ENCODE measurements at regions not wholly inside any gene's neighbourhood (a gene's known extent, or its start where the extent isn't known, plus 50 kb on each side); places are given as distances from the start of the nearest gene placed in this dataset.

DNA sequence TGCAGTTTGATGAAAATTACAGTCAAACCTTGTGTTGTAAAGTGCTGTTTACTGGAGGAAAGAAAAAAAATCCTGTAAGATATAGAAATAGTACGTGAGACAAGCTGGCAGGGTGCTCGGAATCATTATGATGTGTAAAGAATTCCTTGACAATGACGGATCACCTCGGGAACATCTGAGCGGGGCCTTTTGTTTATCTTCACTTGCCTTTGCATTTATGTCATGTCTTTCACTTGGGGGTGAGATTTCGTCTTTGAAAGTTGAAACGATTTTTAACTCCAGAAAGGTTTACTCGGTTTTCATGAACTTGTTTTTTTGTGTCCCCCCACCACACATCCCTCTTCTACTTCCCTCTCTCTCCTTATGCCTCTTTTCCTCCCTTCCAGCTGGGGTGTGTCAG, 128.3 kb upstream of the VEPH1 start:
- no peak for DNase-seq (ENCODE audit: low read depth in 3 of 3)

DNA sequence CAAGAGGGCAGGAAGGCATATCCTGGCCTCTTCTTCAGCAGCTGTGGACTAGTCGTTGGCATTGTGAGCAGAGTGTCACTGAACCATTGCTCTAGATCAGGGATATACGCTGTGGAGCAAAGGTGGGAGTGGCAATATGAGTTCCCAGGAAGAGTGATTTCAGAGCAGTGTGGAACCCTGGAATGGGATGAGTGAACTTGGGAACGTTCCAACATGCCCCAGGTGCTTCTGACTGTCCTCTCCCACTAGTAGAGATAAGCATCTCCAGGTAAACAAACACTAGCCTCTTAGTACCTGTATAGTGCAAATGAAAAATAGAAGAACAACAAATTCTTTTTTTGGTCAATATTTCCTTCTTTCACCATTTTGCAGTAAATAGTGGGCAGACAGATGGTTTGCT, 123.6 kb upstream of the VEPH1 start:
- DNase-seq (ENCODE audit: low read depth in 3 of 3), result no peak

DNA sequence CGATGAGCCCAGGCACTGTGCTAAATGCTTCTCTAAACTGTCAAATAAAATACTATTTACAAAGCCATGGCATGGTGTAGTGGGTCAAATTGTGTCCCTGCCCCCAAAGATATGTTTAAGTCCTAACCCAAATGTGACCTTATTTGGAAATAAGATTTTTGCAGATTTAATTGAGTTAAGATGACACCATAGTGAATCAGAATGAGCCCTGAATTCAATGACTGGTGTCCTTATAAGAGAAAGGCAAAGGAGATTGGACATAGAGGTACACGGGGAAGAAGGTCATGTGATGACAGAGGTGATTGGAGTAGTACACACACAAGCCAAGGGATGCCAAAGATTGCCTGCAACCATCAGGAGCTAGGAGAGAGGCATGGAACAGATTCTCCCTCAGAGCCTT, 121.6 kb upstream of the VEPH1 start:
- no peak for DNase-seq (ENCODE audit: low read depth in 3 of 3)

DNA sequence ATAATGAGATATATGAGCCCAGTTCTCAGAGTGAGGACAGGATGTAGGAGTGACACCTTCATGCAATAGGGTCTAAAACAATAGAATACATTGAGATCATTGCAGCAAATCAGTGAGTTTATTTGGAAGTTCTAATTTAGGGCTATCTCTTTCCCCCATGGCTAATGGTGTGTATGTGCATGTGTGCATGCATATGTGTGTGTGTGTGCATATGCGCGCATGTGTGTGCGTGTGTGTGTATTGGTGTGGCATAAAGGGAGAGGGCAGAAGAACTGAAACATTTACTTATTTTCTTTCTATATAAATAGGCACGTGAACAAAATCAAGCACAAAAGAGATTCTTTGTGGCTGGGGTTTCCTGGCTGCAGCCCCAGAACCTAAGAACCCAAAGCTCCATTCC, 115.7 kb upstream of the VEPH1 start:
- DNase-seq (ENCODE audit: low read depth in 3 of 3), result no peak

DNA sequence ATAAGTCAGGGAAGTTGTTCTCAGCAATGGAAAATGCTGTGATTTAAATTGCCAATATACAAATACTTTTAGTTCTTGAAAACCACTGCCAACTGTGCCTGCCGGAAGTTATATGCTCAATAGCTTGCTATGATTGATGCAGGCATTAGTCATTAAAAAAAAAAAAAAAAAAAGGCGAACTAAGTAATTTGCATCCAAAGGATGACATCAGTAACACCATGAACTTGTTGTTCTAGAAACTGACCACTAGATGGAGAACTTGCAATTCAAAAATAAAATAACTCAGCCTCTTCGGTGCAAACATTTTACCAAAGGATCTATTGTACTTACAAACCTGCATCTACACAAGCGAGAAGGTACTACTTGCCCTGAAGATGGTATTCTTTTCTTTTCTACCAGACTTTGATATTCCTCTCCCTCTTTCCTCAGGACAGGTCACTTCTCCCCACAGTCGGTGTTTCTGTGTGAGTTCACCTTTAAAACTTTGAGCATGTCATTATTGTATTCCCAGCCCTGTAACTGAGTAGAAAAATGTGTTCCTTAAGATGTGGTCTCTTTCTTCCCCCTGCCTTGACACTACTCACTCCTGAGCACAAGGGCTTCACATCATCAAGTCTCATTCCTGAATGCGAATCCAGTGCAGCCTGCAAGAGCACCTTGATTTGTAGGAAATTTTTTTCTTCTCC, 115.0 kb upstream of the VEPH1 start:
- DNase-seq (ENCODE audit: low read depth in 3 of 3), result no peak

DNA sequence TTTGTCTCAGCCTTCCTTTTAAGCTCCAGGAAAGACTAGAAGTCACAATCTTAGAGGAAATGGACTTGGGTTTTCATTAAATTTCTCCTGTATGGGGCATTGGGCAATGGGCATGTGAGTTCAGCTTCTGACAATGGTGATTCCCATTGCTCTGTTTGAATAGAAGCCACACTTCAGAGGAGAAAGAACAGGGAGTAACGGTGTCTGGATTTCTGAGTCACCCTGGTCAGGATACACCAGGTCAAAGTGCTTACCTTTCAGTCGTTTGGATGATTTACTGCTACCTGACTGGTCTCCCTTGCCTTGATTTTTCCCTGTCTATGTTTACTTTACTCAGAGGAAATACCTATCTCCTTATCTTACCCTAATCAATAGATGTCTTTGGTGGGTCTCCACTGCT, 111.7 kb upstream of the VEPH1 start:
- no peak for DNase-seq (ENCODE audit: low read depth in 3 of 3)

DNA sequence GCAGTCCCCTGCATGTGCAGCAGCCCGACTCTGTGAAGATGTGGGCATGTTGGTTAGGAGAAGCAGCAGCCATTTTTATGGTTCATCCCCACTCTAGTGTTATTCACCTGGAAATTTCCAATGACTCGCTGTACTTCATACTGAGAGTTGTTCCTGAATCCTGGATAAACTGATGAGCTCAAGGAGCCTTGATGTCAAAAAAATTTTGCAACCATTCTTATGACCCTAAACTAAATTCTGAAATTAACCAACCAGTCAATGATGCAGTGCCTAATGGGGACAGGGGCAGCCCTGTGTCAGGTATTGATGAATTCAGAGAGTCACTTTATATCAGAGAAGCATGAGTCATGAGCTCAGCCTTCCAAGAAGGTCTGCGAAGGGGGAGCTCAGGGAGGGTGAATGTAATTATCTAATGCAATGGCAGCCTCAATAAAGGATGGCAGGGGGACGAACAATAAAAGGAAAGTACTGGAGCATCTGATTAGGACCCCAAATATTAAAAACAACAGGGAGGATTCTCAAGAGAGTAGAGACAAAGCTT, 108.4 kb upstream of the VEPH1 start:
- no peak for DNase-seq (ENCODE audit: low read depth in 3 of 3)

DNA sequence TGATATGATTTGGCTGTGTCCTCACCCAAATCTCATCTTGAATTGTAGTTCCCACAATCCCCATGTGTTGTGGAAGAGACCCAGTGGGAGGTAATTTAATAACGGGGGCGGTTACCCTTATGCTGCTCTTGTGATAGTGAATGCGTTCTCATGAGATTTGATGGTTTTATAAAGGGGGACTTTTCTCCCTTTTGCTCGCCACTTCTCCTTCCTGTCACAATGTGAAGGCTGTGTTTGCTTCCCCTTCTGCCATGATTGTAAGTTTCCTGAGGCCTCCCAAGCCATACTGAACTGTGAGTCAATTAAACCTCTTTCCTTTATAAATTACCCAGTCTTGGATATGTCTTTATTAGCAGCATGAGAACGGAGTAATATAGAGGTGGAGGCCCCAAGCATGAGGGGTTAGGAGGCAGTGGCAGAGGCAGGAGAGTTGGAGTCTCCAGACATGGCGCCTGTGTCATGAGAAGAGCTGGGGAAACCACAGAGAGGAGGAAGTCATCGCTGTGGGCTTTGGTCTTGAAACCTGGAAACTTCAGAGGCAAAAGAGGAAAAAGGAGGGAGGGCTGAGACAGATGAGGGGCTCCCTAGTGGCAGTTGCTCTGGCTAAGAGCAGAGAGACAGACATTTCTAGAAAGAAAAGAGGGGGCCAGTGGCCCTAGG, 107.8 kb upstream of the VEPH1 start:
- DNase-seq (ENCODE audit: low read depth in 3 of 3), result no peak

DNA sequence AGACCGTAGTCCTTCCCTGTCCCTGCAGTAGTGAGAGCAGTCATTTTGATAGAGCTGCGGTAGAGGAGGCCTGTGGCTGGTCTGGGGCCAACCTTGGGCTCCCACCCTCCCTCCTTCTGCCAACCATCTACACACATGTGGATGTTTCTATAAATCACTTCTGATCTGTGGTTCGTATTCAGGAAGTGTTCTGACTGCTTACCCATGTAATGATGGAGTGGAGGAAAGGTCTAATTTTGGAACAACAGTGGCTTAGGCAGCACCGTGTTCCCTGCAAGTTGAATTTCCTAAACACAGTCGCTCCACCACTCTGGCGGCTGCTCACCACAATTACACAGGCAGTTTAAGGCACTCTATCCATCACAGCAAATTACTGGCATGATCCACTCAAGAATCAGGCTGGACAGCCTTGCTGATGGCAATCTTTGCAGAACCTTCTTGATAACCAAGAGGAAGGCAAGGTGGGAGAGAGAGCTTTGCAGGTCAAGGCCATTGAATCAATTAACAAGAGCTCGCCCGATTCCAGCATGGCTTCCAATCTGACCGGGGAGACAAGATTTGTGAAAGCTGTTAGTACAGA, 104.7 kb upstream of the VEPH1 start:
- DNase-seq (ENCODE audit: low read depth in 3 of 3), result no peak

DNA sequence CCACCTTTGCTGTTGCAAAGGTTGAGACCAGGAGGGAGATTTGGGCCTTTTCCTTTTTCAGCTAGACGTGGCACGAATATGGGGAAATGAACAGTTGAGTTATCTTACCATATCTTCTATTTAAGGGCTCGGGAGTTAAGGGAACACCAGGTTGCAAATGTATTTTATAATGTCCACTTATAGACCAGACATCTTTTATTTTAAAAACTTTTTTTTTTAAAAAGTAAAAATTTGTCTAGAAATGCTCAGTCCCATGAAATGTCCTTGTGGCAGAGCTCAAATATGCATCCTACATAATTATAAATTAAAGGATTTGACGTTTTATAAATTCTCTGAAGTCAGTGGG, 103.6 kb upstream of the VEPH1 start:
- no peak for DNase-seq (ENCODE audit: low read depth in 3 of 3)

DNA sequence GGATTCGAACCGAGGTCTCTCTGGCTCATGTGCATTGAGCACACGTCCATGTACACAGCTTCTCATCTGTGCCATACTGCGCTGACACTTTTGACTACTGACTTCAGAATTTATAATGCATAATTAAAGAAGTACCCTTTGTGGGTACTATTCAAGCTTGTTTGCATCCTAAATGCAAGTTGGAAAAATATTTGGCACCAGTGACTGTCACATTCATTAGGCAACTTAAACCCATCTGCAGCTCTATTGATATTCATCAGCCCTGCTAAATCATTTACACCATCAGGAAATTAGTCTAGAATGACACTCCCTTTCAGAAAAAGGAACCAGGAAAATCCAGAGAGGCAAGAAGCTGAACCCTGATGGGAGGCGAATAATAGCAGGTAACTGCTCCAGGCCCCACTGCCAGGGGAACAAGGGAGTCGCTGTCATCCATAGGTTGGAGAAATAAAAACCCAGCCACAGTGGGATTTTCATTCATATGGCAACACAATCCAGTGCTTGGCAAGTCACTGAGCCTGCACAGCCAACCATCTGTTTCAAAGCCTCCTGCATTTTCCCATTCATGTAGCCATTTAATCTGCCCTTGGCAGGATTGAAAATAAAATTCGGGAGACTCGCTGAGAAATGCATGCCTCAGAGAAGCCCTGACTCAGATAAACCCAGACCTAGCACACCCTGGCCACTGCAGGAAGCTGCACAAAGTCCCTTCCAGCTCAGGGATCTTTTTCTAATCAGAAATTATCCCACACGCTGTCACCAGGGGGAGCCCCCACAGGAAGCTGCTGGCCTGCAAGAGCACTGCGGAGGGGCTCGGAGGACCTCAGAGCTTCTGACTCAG, 103.0 kb upstream of the VEPH1 start:
- DNase-seq (ENCODE audit: low read depth in 3 of 3), result peak; percentile 22 to 53 (median 24)

DNA sequence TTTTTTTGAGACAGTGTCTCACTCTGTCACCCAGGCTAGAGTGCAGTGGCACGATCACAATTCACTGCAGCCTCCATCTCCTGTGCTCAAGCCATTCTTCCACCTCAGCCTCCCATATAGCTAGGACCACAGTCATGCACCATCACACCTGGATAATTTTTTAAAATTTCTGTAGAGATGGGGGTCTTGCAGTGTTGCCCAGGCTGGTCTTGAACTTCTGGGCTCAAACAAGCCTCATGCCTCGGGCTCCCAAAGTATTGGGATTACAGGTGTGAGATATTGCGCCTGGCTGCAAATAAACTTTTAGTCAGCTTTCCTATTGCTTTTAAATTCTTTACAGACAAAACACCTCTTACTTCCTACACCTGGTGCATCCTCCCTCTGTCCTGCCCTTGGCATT, 102.1 kb upstream of the VEPH1 start:
- no peak for DNase-seq (ENCODE audit: low read depth in 3 of 3)

DNA sequence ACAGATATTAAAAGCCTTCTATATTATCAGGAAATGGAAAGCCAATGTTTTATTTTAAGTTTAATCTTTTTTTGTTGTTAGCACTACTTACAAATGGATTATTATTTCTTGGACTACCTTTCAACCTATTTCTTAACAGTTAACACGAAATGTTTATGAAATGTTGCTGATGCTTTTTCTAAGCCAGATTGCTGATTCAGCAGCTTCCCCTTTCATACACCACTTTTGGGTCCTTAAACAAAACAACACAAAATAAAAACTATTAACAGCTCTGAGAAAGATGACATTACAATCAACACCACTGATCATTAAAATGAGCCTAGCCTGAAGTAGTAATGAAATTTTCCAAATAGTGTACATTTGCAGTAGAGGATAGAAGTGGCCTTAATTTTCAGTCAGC, 99.2 kb upstream of the VEPH1 start:
- DNase-seq (ENCODE audit: low read depth in 3 of 3), result no peak

DNA sequence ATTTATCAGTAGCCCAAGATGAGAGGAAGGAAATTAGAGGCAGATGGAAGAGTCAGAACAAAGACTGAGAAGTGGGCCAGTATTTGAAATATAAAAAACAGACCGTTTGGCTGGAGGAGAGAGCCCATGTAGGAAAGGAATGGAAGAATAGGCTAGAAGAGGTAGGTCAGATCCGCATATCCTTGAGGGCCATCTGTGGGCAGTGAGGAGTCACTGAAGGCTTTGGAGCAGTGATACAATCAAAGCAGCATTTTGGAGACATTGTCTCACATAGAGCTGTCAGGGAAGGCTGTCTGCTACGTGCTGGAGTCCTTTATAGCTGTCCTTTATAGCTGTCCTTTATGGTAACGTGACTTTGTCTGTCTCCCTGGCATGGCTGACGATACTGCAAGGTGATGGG, 92.0 kb upstream of the VEPH1 start:
- DNase-seq (ENCODE audit: low read depth in 3 of 3), result no peak

DNA sequence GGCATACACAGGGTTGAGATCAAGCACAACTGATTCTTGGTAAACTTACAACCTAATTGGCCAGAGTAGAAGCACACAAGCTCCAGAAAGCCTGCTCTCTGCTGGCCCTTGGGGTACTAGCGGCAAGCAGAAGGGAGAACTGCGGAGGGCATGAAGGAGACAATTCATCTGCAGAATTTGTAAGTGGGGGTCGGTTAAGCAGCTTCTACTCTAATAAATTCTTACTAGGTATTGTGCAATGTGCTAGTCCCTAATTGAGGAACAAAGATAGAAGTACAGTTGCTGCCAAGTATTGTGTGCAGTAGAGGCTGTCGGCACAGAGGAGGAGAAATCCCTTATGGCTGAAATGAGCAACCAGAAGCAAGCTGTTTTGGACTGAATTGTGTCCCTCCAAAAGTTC, 91.2 kb upstream of the VEPH1 start:
- DNase-seq (ENCODE audit: low read depth in 3 of 3), result no peak

DNA sequence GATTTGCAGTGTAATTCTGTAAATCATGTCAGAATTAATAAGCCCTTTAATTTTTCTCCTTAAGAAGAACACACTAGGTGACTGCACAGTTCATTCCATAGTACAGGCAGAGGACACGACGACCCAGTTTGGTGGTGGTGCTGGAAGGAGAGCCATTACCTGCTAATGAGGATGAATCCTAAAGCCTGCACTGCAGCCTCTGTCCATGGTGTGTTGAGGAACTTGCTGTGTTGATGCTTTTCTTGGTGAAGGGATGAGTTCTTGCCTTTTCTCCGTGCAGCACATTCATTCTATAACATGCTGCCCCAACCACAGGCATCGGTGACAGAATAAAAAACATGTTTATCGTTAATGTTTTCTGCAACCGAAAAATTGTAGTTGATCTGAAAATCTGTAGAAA, 89.6 kb upstream of the VEPH1 start:
- DNase-seq (ENCODE audit: low read depth in 3 of 3), result no peak

DNA sequence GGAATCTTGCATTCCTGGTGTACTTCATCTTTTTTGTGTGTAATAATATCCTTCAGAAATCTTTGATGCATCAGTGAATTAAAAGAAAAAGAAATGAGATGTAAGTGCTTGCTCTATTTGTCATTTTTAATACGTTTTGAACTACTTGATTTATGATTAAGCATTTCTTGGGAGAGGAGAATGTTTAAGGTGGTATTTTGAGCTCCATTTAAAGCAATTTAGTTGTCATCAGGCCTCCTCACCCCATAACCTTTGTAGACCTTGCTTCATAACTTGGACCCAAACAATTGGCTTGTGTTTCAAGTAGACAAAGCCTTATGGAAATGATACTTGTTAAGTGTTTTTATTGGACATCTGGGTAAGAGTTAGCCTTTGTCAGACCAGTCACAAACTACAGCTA, 87.1 kb upstream of the VEPH1 start:
- no peak for DNase-seq (ENCODE audit: low read depth in 3 of 3)

DNA sequence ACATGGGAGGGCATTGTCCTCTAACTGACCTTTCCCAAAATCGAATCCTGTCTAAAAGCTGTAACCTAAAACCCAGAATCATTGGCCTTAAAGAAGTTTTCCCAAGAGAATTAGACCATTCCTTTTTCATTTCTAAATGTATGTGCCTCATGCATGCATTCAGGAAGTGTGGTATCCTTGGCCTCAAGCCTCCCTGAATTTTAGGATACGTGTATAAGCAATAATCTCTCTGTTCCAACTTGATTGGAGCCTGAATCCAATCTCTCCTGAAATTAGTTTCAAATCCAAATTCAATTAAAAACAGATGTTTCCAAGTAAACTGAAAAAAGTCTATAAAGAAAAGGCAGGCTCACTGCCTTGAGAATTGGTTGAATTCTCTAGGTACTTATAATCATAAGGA, 86.0 kb upstream of the VEPH1 start:
- no peak for DNase-seq (ENCODE audit: low read depth in 3 of 3)

DNA sequence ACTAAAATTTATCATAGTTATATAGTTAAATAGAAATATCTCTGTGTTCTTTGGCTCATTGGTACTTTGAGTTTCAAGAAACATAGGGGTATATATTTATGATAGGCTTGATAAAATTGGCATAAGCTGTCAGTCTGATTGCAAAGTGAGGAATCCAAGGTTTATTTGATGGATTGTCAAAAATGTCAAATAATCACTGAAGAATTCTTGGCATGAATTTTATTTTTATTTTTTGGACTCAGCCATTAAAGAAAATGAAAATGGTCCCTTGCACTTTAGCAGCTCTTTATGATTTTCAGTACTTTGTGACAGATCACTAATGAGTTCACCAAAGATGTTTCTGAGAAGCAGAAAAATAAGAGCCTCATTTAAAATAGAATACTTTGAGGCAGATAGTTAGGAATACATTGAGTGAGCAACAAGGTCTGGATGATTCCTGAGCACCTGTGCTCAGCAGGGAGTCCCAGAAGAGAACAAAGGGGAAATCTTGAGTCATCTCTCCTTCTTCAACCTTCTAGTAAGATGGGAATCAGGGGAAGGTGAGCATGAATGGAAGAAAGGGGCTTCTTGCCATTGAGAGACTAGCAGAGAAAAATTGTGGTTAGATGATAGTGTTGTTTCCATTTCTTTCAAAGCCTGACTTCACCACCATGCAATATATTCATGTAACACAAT, 85.3 kb upstream of the VEPH1 start:
- no peak for DNase-seq (ENCODE audit: low read depth in 3 of 3)

DNA sequence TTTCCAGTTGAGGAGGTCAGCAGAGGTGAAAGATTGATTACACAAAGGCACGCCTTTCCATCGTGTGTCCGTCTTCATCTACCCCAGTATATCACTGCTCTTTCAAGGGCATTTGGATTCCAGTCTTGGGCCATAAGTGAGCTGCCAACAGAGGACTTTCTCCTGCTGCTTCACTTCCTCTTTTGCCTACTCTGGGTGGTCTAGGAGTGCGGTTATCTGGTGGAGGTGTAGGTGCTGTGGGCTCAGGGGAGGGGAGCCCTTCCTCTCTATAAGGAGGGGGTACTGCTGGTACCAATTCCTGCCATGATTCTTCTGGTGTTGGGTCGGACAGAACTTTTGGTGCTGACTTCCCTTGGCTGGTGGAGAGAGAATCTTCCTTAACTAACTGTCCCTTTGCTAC, 83.1 kb upstream of the VEPH1 start:
- DNase-seq (ENCODE audit: low read depth in 3 of 3), result no peak

DNA sequence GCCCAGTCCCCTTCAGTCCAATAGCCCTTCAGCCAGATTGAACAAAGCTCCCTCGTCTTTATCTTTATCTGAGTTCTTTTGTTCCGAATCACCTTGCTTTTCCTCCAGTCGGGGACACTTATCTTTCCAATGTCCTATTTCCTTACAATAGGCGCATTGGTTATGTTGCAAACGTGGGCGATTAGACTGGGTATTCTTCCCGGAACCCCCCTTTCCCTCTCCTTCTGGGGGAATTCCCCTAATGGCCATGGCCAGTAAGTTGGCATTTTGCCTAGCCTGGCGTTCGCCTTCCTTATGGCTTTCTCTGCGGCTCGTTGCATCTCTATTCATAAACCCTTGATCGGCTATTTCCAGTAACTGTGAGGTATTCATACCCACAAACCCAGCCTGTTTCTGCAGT, 82.2 kb upstream of the VEPH1 start:
- DNase-seq (ENCODE audit: low read depth in 3 of 3), result no peak

DNA sequence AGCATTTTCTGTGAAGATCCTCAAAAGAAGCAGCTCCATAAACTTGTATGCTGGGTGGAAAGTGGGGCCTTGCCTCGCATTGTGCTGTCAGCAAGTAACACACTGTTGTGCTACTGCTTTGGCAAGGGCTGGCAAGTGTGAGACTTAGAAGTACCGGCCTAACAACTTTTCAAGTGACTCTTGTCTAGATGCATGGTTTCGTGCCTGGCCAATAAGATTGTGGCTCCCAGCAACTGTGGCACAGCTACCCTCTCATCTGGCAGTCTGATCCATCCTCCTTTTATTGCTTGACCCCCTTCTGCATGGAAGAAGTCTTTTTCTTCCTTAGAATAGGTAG, 79.4 kb upstream of the VEPH1 start:
- DNase-seq (ENCODE audit: low read depth in 3 of 3), result no peak

All from stimulated activated CD4-positive, alpha-beta T cell treated with anti-CD3 and anti-CD28 coated beads, TNF-alpha, amount 100 ng/mL, for 24 hours (primary cell).